ENCODE measurements at regions not wholly inside any gene's neighbourhood (a gene's known extent, or its start where the extent isn't known, plus 50 kb on each side); places are given as distances from the start of the nearest gene placed in this dataset.
A peak's percentile ranks its signal among the peaks of the same experiment; 100 is the strongest.

- ATAC-seq (ENCODE audit: insufficient read depth, low FRiP score) (no peak), DNase-seq (no peak)
- Histone ChIP-seq H3K4me1 (ENCODE audit: control insufficient read depth in 5 of 5, insufficient read depth in 5 of 5, low read length in 5 of 5) (no peaks in the 10 kb centered on the region), H3K9me3 (ENCODE audit: control insufficient read depth in 4 of 4, insufficient read depth in 3 of 4, low read length in 3 of 4) (no peaks in the 10 kb centered on the region), H3K4me3 (no peak overlapping the region), H3K9ac (ENCODE audit: insufficient read depth in 1 of 2, low read length in 2 of 2) (no peak overlapping the region), H3K36me3 (ENCODE audit: control insufficient read depth in 4 of 4, insufficient read depth in 4 of 4, low read length in 4 of 4) (no peaks in the 10 kb centered on the region), H3K27ac (ENCODE audit: low read depth in 1 of 2, low read length in 1 of 2) (no peak overlapping the region), H3K27me3 (ENCODE audit: control insufficient read depth in 3 of 3, insufficient read depth in 3 of 3, low read length in 2 of 3) (peaks cover 0 to 3% (median 0%) of the 10 kb centered on the region in 3 donors)
- WGBS, 2 donors: 6 to 18% methylated on average over 1 of the region's 1 CpG
- TF ChIP-seq CTCF (IDR thresholded peaks at IDR 0.05; ENCODE audit: control extremely low read depth, extremely low read depth): no peak
Measured at GRCh38 chr5:90265545-90265857, 144.1 kb downstream of the CETN3 start.

- H3K4me1 ChIP-seq (ENCODE audit: control insufficient read depth in 5 of 5, insufficient read depth in 5 of 5, low read length in 5 of 5): no peaks in the 10 kb centered on the region
- peaks cover 0 to 3% (median 0%) of the 10 kb centered on the region in 3 donors for H3K27me3 ChIP-seq (ENCODE audit: control insufficient read depth in 3 of 3, insufficient read depth in 3 of 3, low read length in 2 of 3)
- TF ChIP-seq CTCF (IDR thresholded peaks at IDR 0.05; ENCODE audit: control extremely low read depth, extremely low read depth): peak; percentile 76
- DNase-seq: peak; percentile 75 to 90 (median 83)
- ATAC-seq (ENCODE audit: insufficient read depth, low FRiP score): peak; percentile 84
- H3K36me3 ChIP-seq (ENCODE audit: control insufficient read depth in 4 of 4, insufficient read depth in 4 of 4, low read length in 4 of 4): no peaks in the 10 kb centered on the region
- WGBS, 2 donors: 27 to 29% methylated on average over 9 of the region's 9 CpGs
- H3K4me3 ChIP-seq: no peak overlapping the region
- no peak overlapping the region for H3K27ac ChIP-seq (ENCODE audit: low read depth in 1 of 2, low read length in 1 of 2)
- no peak overlapping the region for H3K9ac ChIP-seq (ENCODE audit: insufficient read depth in 1 of 2, low read length in 2 of 2)
- H3K9me3 ChIP-seq (ENCODE audit: control insufficient read depth in 4 of 4, insufficient read depth in 3 of 4, low read length in 3 of 4): no peaks in the 10 kb centered on the region
Measured at GRCh38 chr5:90264689-90265544, 144.6 kb downstream of the CETN3 start.

- no peak overlapping the region for H3K27ac ChIP-seq (ENCODE audit: low read depth in 1 of 2, low read length in 1 of 2)
- no peak overlapping the region for H3K4me3 ChIP-seq
- no peak for TF ChIP-seq CTCF (IDR thresholded peaks at IDR 0.05; ENCODE audit: control extremely low read depth, extremely low read depth)
- no peak overlapping the region for H3K9ac ChIP-seq (ENCODE audit: insufficient read depth in 1 of 2, low read length in 2 of 2)
- H3K4me1 ChIP-seq (ENCODE audit: control insufficient read depth in 5 of 5, insufficient read depth in 5 of 5, low read length in 5 of 5): no peaks in the 10 kb centered on the region
- H3K9me3 ChIP-seq (ENCODE audit: control insufficient read depth in 4 of 4, insufficient read depth in 3 of 4, low read length in 3 of 4): no peaks in the 10 kb centered on the region
- peaks cover 0 to 3% (median 0%) of the 10 kb centered on the region in 3 donors for H3K27me3 ChIP-seq (ENCODE audit: control insufficient read depth in 3 of 3, insufficient read depth in 3 of 3, low read length in 2 of 3)
- H3K36me3 ChIP-seq (ENCODE audit: control insufficient read depth in 4 of 4, insufficient read depth in 4 of 4, low read length in 4 of 4): no peaks in the 10 kb centered on the region
- DNase-seq: no peak
- no peak for ATAC-seq (ENCODE audit: insufficient read depth, low FRiP score)
- 74 to 84% methylated on average over 12 of the region's 12 CpGs for WGBS, 2 donors
Measured at GRCh38 chr5:90263102-90263820, 146.3 kb downstream of the CETN3 start.

Measured in lung (tissue), 11 donors.